Mesothelial cell of epicardium (in vitro differentiated cells): ENCODE measurements at regions not wholly inside any gene's neighbourhood (a gene's known extent, or its start where the extent isn't known, plus 50 kb on each side); places are given as distances from the start of the nearest gene placed in this dataset.

ENCODE experiments used
- DNase-seq, 2 experiments: peaks; one replicate each; pipeline ENCODE4 v3.0.0; 2021; ENCODE audit warnings: low spot score in 2 of 2; ENCODE audit not compliant: unreplicated experiment in 2 of 2
- H3K27ac Mint-ChIP-seq: 2 replicates; pipeline ENCODE4 v1.8.0; 2021; ENCODE audit warnings: mixed read lengths
- H3K27me3 Mint-ChIP-seq: 2 replicates; pipeline ENCODE4 v1.8.0; 2021; ENCODE audit warnings: low read depth, mixed read lengths
- H3K36me3 Mint-ChIP-seq: 2 replicates; pipeline ENCODE4 v1.8.0; 2021; ENCODE audit warnings: mixed read lengths
- H3K4me1 Mint-ChIP-seq: 2 replicates; pipeline ENCODE4 v1.8.0; 2021; ENCODE audit warnings: mixed read lengths
- H3K4me3 Mint-ChIP-seq: 2 replicates; pipeline ENCODE4 v1.8.0; 2021; ENCODE audit warnings: mild to moderate bottlenecking, moderate library complexity, mixed read lengths
- H3K9me3 Mint-ChIP-seq: 2 replicates; pipeline ENCODE4 v1.8.0; 2021; ENCODE audit warnings: mixed read lengths
- CTCF ChIP-seq: fragments of 200-600 bp; sonication (generic); IDR thresholded peaks from one replicate; pipeline ENCODE4 v1.5.0; 2021; ENCODE audit warnings: antibody characterized with exemption; ENCODE audit not compliant: unreplicated experiment

GRCh38 chr18:47526147-47526546 is 274.7 kb upstream of the SKOR2 start:
- Mint-ChIP-seq H3K27me3 (peaks cover 25% of the 10 kb centered on the region), H3K27ac (no peak overlapping the region), H3K4me3 (no peak overlapping the region), H3K9me3 (no peaks in the 10 kb centered on the region), H3K4me1 (no peaks in the 10 kb centered on the region), H3K36me3 (no peaks in the 10 kb centered on the region)
- no peak for TF ChIP-seq CTCF
- no peak for DNase-seq

GRCh38 chr18:47522359-47522758 is 270.9 kb upstream of the SKOR2 start:
- DNase-seq = no peak
- Mint-ChIP-seq H3K9me3 (no peaks in the 10 kb centered on the region), H3K4me3 (no peak overlapping the region), H3K4me1 (no peaks in the 10 kb centered on the region), H3K27ac (no peak overlapping the region), H3K27me3 (peaks cover 24% of the 10 kb centered on the region), H3K36me3 (no peaks in the 10 kb centered on the region)
- no peak for TF ChIP-seq CTCF

- H3K27me3 Mint-ChIP-seq = peaks cover 35% of the 10 kb centered on the region
- peaks cover 5% of the 10 kb centered on the region for H3K9me3 Mint-ChIP-seq
- H3K27ac Mint-ChIP-seq = no peak overlapping the region
- DNase-seq = no peak
- no peak overlapping the region for H3K4me3 Mint-ChIP-seq
- H3K4me1 Mint-ChIP-seq = no peaks in the 10 kb centered on the region
- no peaks in the 10 kb centered on the region for H3K36me3 Mint-ChIP-seq
- no peak for TF ChIP-seq CTCF
Measured at GRCh38 chr18:47520263-47520662, 268.8 kb upstream of the SKOR2 start.

- Mint-ChIP-seq H3K4me3 (no peak overlapping the region), H3K27ac (no peak overlapping the region), H3K36me3 (no peaks in the 10 kb centered on the region), H3K27me3 (peaks cover 32% of the 10 kb centered on the region), H3K4me1 (no peaks in the 10 kb centered on the region), H3K9me3 (peaks cover 5% of the 10 kb centered on the region)
- no peak for DNase-seq
- no peak for TF ChIP-seq CTCF
Measured at GRCh38 chr18:47519706-47520105, 268.2 kb upstream of the SKOR2 start.

- Mint-ChIP-seq H3K9me3 (peaks cover 5% of the 10 kb centered on the region), H3K27ac (no peak overlapping the region), H3K36me3 (no peaks in the 10 kb centered on the region), H3K4me1 (no peaks in the 10 kb centered on the region), H3K27me3 (peaks cover 30% of the 10 kb centered on the region), H3K4me3 (no peak overlapping the region)
- no peak for TF ChIP-seq CTCF
- no peak for DNase-seq
Measured at GRCh38 chr18:47519277-47519676, 267.8 kb upstream of the SKOR2 start.

DNA sequence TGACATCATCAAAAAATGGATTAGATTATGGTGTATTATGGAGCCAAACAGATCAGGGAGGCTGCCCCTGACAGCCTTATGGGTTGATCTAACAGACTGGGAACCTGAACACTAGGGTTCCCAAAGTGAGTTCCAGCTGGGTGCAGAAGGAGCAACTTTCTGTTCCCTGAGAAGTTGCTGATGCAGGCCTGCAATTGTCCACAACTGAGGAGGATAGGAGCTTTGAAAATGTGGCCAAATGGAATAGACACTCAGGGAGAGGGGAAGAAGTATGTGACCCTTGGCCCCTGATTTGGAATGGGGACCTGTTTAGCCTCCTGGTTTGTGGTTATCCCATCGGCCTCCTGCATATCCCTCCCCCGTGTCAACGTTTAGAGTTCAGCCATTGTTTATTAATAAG is 262.2 kb upstream of the SKOR2 start:
- H3K27me3 Mint-ChIP-seq = peaks cover 28% of the 10 kb centered on the region
- no peak for TF ChIP-seq CTCF
- DNase-seq = no peak
- H3K4me3 Mint-ChIP-seq = no peak overlapping the region
- no peaks in the 10 kb centered on the region for H3K4me1 Mint-ChIP-seq
- peaks cover 5% of the 10 kb centered on the region for H3K9me3 Mint-ChIP-seq
- no peaks in the 10 kb centered on the region for H3K36me3 Mint-ChIP-seq
- H3K27ac Mint-ChIP-seq = no peak overlapping the region
